Sigmoid colon (tissue), 6 donors: ENCODE measurements at regions not wholly inside any gene's neighbourhood (a gene's known extent, or its start where the extent isn't known, plus 50 kb on each side); places are given as distances from the start of the nearest gene placed in this dataset.

Experiments
- DNase-seq: peaks from one replicate; pipeline ENCODE4 v3.0.0-alpha.2; 2019
- H3K27ac ChIP-seq, 4 donors: fragments of 200-600 bp; sonication (generic); one replicate each; pipeline ENCODE4 v1.5.1; 2016 to 2019; ENCODE audit warnings: mild to moderate bottlenecking in 1 of 4
- H3K27me3 ChIP-seq, 3 donors: fragments of 200-600 bp; sonication (generic); one replicate each; pipeline ENCODE4 v1.5.1; 2019; ENCODE audit warnings: mild to moderate bottlenecking in 1 of 3
- H3K36me3 ChIP-seq, 4 donors: fragments of 200-600 bp; sonication (generic); one replicate each; pipeline ENCODE4 v1.5.1; 2016 to 2019
- H3K4me1 ChIP-seq, 4 donors: fragments of 200-600 bp; sonication (generic); one replicate each; pipeline ENCODE4 v1.5.1; 2017 to 2019
- H3K4me3 ChIP-seq, 4 donors: fragments of 200-600 bp; sonication (generic); one replicate each; pipeline ENCODE4 v1.5.1; 2017 to 2019; ENCODE audit warnings: mild to moderate bottlenecking in 2 of 4, moderate library complexity in 1 of 4
- H3K9me3 ChIP-seq, 4 donors: fragments of 200-600 bp in 3 of 4; sonication (generic) in 3 of 4; one replicate each; pipeline versions ENCODE4 v1.5.1 to v1.6.1; 2013 to 2019
- CTCF ChIP-seq, 4 experiments: fragments of 450-650 bp in 3 of 4; fragments of 200-600 bp in 1 of 4; IDR thresholded peaks; one replicate each; pipeline ENCODE4 v1.5.1; 2016 to 2019; ENCODE audit warnings: antibody characterized with exemption in 4 of 4, mild to moderate bottlenecking in 3 of 4, moderate library complexity in 2 of 4
- EP300 ChIP-seq, 4 donors: sonication (generic); formaldehyde crosslinking; IDR thresholded peaks; one replicate each; pipeline ENCODE4 v1.6.1; 2017; ENCODE audit warnings: antibody characterized with exemption in 4 of 4
- POLR2A ChIP-seq, 2 donors: fragments of 450-650 bp; IDR thresholded peaks; one replicate each; pipeline ENCODE4 v1.6.1; 2016; ENCODE audit warnings: antibody characterized with exemption in 2 of 2, mild to moderate bottlenecking in 2 of 2, moderate library complexity in 2 of 2
- POLR2AphosphoS5 ChIP-seq, 4 donors: sonication (generic); formaldehyde crosslinking; IDR thresholded peaks; one replicate each; pipeline ENCODE4 v1.6.1; 2017; ENCODE audit warnings: antibody characterized with exemption in 4 of 4
- WGBS, 2 donors: extraction: QIAGEN DNeasy Blood & Tissue Kit; methylation state at CpG; one replicate each; pipeline ENCODE4 v1.1.7; 2013; 5-methylcytosine and 5-hydroxymethylcytosine counted together
- intact Hi-C: fragments of 100-400 bp; cut with DNase I; formaldehyde crosslinking; loops from one replicate; pipeline ENCODE4 v1.15.1; 2023
- donor health status: healthy with polysubstance abuse.
- donor health status: healthy.

- Histone ChIP-seq H3K27me3 (peaks cover 0 to 18% (median 0%) of the 10 kb centered on the region in 3 donors), H3K4me3 (no peak overlapping the region), H3K9me3 (peaks cover 0 to 2% (median 0%) of the 10 kb centered on the region in 4 donors), H3K36me3 (no peaks in the 10 kb centered on the region), H3K4me1 (no peaks in the 10 kb centered on the region), H3K27ac (no peak overlapping the region)
- intact Hi-C loops: no loop called here
- no peak for TF ChIP-seq POLR2AphosphoS5 (IDR thresholded peaks at IDR 0.05)
- TF ChIP-seq POLR2A (IDR thresholded peaks at IDR 0.05): no peak
- no peak for TF ChIP-seq CTCF (IDR thresholded peaks at IDR 0.05)
- no peak for TF ChIP-seq EP300 (IDR thresholded peaks at IDR 0.05)
- WGBS, 2 donors: 47 to 53% methylated on average over 24 of the region's 24 CpGs
- DNase-seq: no peak
These were observed 688.5 kb downstream of the MATN1 start for GRCh38 chr1:30034627-30035521.

GRCh38 chr1:30034105-30034626 is 689.2 kb downstream of the MATN1 start:
- Histone ChIP-seq H3K36me3 (no peaks in the 10 kb centered on the region), H3K4me1 (no peaks in the 10 kb centered on the region), H3K9me3 (peaks cover 0 to 2% (median 0%) of the 10 kb centered on the region in 4 donors), H3K27me3 (peaks cover 0 to 18% (median 0%) of the 10 kb centered on the region in 3 donors), H3K27ac (no peak overlapping the region), H3K4me3 (no peak overlapping the region)
- DNase-seq: no peak
- no peak for TF ChIP-seq EP300 (IDR thresholded peaks at IDR 0.05)
- 75 to 83% methylated on average over 11 of the region's 11 CpGs for WGBS, 2 donors
- intact Hi-C loops: no loop called here

- Histone ChIP-seq H3K4me1 (no peaks in the 10 kb centered on the region), H3K27me3 (peaks cover 0 to 18% (median 0%) of the 10 kb centered on the region in 3 donors), H3K27ac (no peak overlapping the region), H3K9me3 (peaks cover 0 to 2% (median 0%) of the 10 kb centered on the region in 4 donors), H3K4me3 (no peak overlapping the region), H3K36me3 (no peaks in the 10 kb centered on the region)
- no peak for DNase-seq
- intact Hi-C loops: no loop called here
- no peak for TF ChIP-seq CTCF (IDR thresholded peaks at IDR 0.05)
- TF ChIP-seq EP300 (IDR thresholded peaks at IDR 0.05): no peak
- TF ChIP-seq POLR2A (IDR thresholded peaks at IDR 0.05): no peak
- TF ChIP-seq POLR2AphosphoS5 (IDR thresholded peaks at IDR 0.05): no peak
- 89 to 93% methylated on average over 8 of the region's 8 CpGs for WGBS, 2 donors
These were observed 689.9 kb downstream of the MATN1 start for GRCh38 chr1:30033256-30034104.

GRCh38 chr1:30032302-30032701 is 691.1 kb downstream of the MATN1 start:
- no peak for DNase-seq
- 78 to 86% methylated on average over 1 of the region's 1 CpG for WGBS, 2 donors
- Histone ChIP-seq H3K36me3 (no peaks in the 10 kb centered on the region), H3K27me3 (peaks cover 0 to 18% (median 0%) of the 10 kb centered on the region in 3 donors), H3K9me3 (peaks cover 0 to 2% (median 0%) of the 10 kb centered on the region in 4 donors), H3K4me1 (no peaks in the 10 kb centered on the region), H3K4me3 (no peak overlapping the region), H3K27ac (no peak overlapping the region)
- intact Hi-C loops: no loop called here
- TF ChIP-seq POLR2AphosphoS5 (IDR thresholded peaks at IDR 0.05): no peak
- no peak for TF ChIP-seq EP300 (IDR thresholded peaks at IDR 0.05)
- TF ChIP-seq CTCF (IDR thresholded peaks at IDR 0.05): no peak
- TF ChIP-seq POLR2A (IDR thresholded peaks at IDR 0.05): no peak

GRCh38 chr1:30029677-30030076 is 693.7 kb downstream of the MATN1 start:
- Histone ChIP-seq H3K36me3 (no peaks in the 10 kb centered on the region), H3K9me3 (peaks cover 0 to 2% (median 0%) of the 10 kb centered on the region in 4 donors), H3K27ac (no peak overlapping the region), H3K4me1 (no peaks in the 10 kb centered on the region), H3K4me3 (no peak overlapping the region), H3K27me3 (peaks cover 0 to 13% (median 0%) of the 10 kb centered on the region in 3 donors)
- no peak for DNase-seq
- TF ChIP-seq EP300 (IDR thresholded peaks at IDR 0.05) (no peak), POLR2A (IDR thresholded peaks at IDR 0.05) (no peak), POLR2AphosphoS5 (IDR thresholded peaks at IDR 0.05) (no peak), CTCF (IDR thresholded peaks at IDR 0.05) (no peak)
- intact Hi-C loops: no loop called here
- 61 to 67% methylated on average over 1 of the region's 1 CpG for WGBS, 2 donors
